Cardiac muscle cell (in vitro differentiated cells and primary cell): ENCODE measurements at regions not wholly inside any gene's neighbourhood (a gene's known extent, or its start where the extent isn't known, plus 50 kb on each side); places are given as distances from the start of the nearest gene placed in this dataset.

ENCODE experiments used
- DNase-seq, 2 donors: peaks; one replicate each; pipeline versions ENCODE4 v3.0.0 to v3.0.0-alpha.2; 2010 to 2017; ENCODE audit warnings: low read depth in 1 of 2, low spot score in 1 of 2
- H3K27ac ChIP-seq: fragments of 200-600 bp; sonication (generic); 2 replicates; pipeline ENCODE4 v1.5.1; 2016
- H3K27me3 ChIP-seq: fragments of 200-600 bp; sonication (generic); 2 replicates; pipeline ENCODE4 v1.6.0; 2016; ENCODE audit warnings: control low read depth
- H3K36me3 ChIP-seq: fragments of 200-600 bp; sonication (generic); 2 replicates; pipeline ENCODE4 v1.5.1; 2016; ENCODE audit warnings: control low read depth
- H3K4me1 ChIP-seq: fragments of 200-600 bp; sonication (generic); 2 replicates; pipeline ENCODE4 v1.8.1; 2017; ENCODE audit warnings: low read depth, mild to moderate bottlenecking, mixed run types
- H3K4me3 ChIP-seq: fragments of 200-600 bp; sonication (generic); 2 replicates; pipeline ENCODE4 v1.5.1; 2016; ENCODE audit warnings: mild to moderate bottlenecking
- H3K9me3 ChIP-seq: fragments of 200-600 bp; sonication (generic); 2 replicates; pipeline ENCODE4 v1.5.1; 2017; ENCODE audit warnings: low read depth, mild to moderate bottlenecking, control low read depth
- CTCF ChIP-seq: IDR thresholded peaks from 2 replicates; pipeline ENCODE4 v1.5.1; 2012; ENCODE audit warnings: low read depth, mild to moderate bottlenecking, low read length

- H3K4me3 ChIP-seq, result no peak overlapping the region
- no peaks in the 10 kb centered on the region for H3K9me3 ChIP-seq
- H3K4me1 ChIP-seq, result no peaks in the 10 kb centered on the region
- no peaks in the 10 kb centered on the region for H3K36me3 ChIP-seq
- no peak for TF ChIP-seq CTCF
- no peak for DNase-seq
- no peaks in the 10 kb centered on the region for H3K27me3 ChIP-seq
- H3K27ac ChIP-seq, result no peak overlapping the region
Observed at GRCh38 chr16:66304961-66305360, 61.5 kb upstream of the CDH5 start.

DNA sequence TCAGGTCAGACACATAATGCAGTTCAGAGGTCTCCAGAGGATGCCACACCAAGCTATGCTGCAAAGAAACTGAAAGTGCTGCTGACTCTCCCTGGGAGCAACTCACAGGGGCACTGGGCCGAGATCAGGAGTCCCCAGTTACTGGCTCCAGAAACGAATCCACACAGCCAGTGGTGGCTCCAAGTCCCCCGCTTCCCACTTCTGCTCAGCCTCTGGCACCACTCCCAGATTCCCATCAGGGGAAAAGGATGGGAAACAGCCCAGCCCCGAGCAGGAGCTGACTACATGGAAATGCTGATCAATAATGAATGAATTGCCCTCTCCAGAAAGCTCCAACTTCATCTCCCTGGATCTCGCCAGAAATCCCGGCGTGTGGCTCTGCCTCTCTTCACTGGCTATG is 62.3 kb upstream of the CDH5 start:
- no peak for TF ChIP-seq CTCF
- H3K36me3 ChIP-seq, result no peaks in the 10 kb centered on the region
- DNase-seq, result peak in 1 of 2 donors; percentile 6
- no peak overlapping the region for H3K4me3 ChIP-seq
- no peaks in the 10 kb centered on the region for H3K4me1 ChIP-seq
- no peak overlapping the region for H3K27ac ChIP-seq
- no peaks in the 10 kb centered on the region for H3K27me3 ChIP-seq
- no peaks in the 10 kb centered on the region for H3K9me3 ChIP-seq

- H3K36me3 ChIP-seq, result no peaks in the 10 kb centered on the region
- no peak overlapping the region for H3K27ac ChIP-seq
- no peak for DNase-seq
- no peaks in the 10 kb centered on the region for H3K27me3 ChIP-seq
- TF ChIP-seq CTCF, result no peak
- no peak overlapping the region for H3K4me3 ChIP-seq
- no peaks in the 10 kb centered on the region for H3K9me3 ChIP-seq
- no peaks in the 10 kb centered on the region for H3K4me1 ChIP-seq
Observed at GRCh38 chr16:66300501-66300900, 66.0 kb upstream of the CDH5 start.

- no peak overlapping the region for H3K4me3 ChIP-seq
- no peaks in the 10 kb centered on the region for H3K9me3 ChIP-seq
- no peaks in the 10 kb centered on the region for H3K4me1 ChIP-seq
- DNase-seq, result no peak
- no peaks in the 10 kb centered on the region for H3K27me3 ChIP-seq
- no peaks in the 10 kb centered on the region for H3K36me3 ChIP-seq
- TF ChIP-seq CTCF, result no peak
- H3K27ac ChIP-seq, result no peak overlapping the region
Observed at GRCh38 chr16:66300037-66300436, 66.5 kb upstream of the CDH5 start.

GRCh38 chr16:66299349-66299748 is 67.1 kb upstream of the CDH5 start:
- H3K4me1 ChIP-seq, result no peaks in the 10 kb centered on the region
- no peaks in the 10 kb centered on the region for H3K36me3 ChIP-seq
- H3K27me3 ChIP-seq, result no peaks in the 10 kb centered on the region
- no peak for TF ChIP-seq CTCF
- no peaks in the 10 kb centered on the region for H3K9me3 ChIP-seq
- no peak overlapping the region for H3K27ac ChIP-seq
- no peak overlapping the region for H3K4me3 ChIP-seq
- DNase-seq, result no peak

GRCh38 chr16:66298571-66299120 is 67.8 kb upstream of the CDH5 start:
- Histone ChIP-seq H3K27me3 (no peaks in the 10 kb centered on the region), H3K27ac (no peak overlapping the region), H3K9me3 (no peaks in the 10 kb centered on the region), H3K4me1 (no peaks in the 10 kb centered on the region), H3K4me3 (no peak overlapping the region), H3K36me3 (no peaks in the 10 kb centered on the region)
- no peak for TF ChIP-seq CTCF
- no peak for DNase-seq
